AG20443 (cell line): ENCODE measurements at regions not wholly inside any gene's neighbourhood (a gene's known extent, or its start where the extent isn't known, plus 50 kb on each side); places are given as distances from the start of the nearest gene placed in this dataset.

Experiments used
- DNase-seq: peaks from one replicate; pipeline ENCODE4 v3.0.0; 2012; ENCODE audit warnings: low spot score, mixed read lengths

- DNase-seq: peak; percentile 79
Measured at GRCh38 chr1:186620566-186621350, 59.5 kb downstream of the PTGS2 start.

- peak; percentile 66 for DNase-seq
Measured at GRCh38 chr1:186618401-186619170, 61.6 kb downstream of the PTGS2 start.

GRCh38 chr1:186617926-186618325 is 62.3 kb downstream of the PTGS2 start:
- peak; percentile 43 for DNase-seq

GRCh38 chr1:186616511-186616910 is 63.7 kb downstream of the PTGS2 start:
- DNase-seq: no peak

GRCh38 chr1:186615332-186615731 is 64.9 kb downstream of the PTGS2 start:
- no peak for DNase-seq

- no peak for DNase-seq
Measured at GRCh38 chr1:186611156-186611555, 69.1 kb downstream of the PTGS2 start.

GRCh38 chr1:186609183-186609582 is 71.0 kb downstream of the PTGS2 start:
- DNase-seq: no peak

GRCh38 chr1:186605762-186606350 is 74.4 kb downstream of the PTGS2 start:
- DNase-seq: peak; percentile 68

GRCh38 chr1:186595969-186596368 is 84.3 kb downstream of the PTGS2 start:
- DNase-seq: no peak

GRCh38 chr1:186578325-186579016 is 101.8 kb downstream of the PTGS2 start:
- DNase-seq: no peak

GRCh38 chr1:186577633-186578032 is 102.6 kb downstream of the PTGS2 start:
- no peak for DNase-seq

GRCh38 chr1:186577216-186577615 is 103.0 kb downstream of the PTGS2 start:
- no peak for DNase-seq

- DNase-seq: peak; percentile 31
Measured at GRCh38 chr1:186575348-186575747, 104.9 kb downstream of the PTGS2 start.

GRCh38 chr1:186574926-186575325 is 105.3 kb downstream of the PTGS2 start:
- no peak for DNase-seq

- DNase-seq: no peak
Measured at GRCh38 chr1:186572509-186572908, 107.7 kb downstream of the PTGS2 start.

- DNase-seq: no peak
Measured at GRCh38 chr1:186571771-186572170, 108.5 kb downstream of the PTGS2 start.

GRCh38 chr1:186569856-186570255 is 108.9 kb upstream of the PDC start:
- no peak for DNase-seq

GRCh38 chr1:186568221-186568620 is 107.3 kb upstream of the PDC start:
- DNase-seq: no peak

GRCh38 chr1:186566140-186566855 is 105.4 kb upstream of the PDC start:
- DNase-seq: no peak

- no peak for DNase-seq
Measured at GRCh38 chr1:186564582-186564981, 103.7 kb upstream of the PDC start.

GRCh38 chr1:186559601-186560116 is 98.7 kb upstream of the PDC start:
- peak; percentile 41 for DNase-seq
